HG02970 (cell line): ENCODE measurements at regions not wholly inside any gene's neighbourhood (a gene's known extent, or its start where the extent isn't known, plus 50 kb on each side); places are given as distances from the start of the nearest gene placed in this dataset.
"Not testable (repeated sequence)": the region's sequence is repeated elsewhere in the genome, so short reads cannot be mapped to it uniquely, and the experiment has no call there.

Source experiments
- ATAC-seq: cut with Tn5 transposase; IDR thresholded peaks from one replicate; pipeline ENCODE4 v1.9.1; 2021; ENCODE audit warnings: mild to moderate bottlenecking, moderate library complexity, moderate number of reproducible peaks; ENCODE audit not compliant: unreplicated experiment, low FRiP score

- ATAC-seq: no peak
These were observed 137.1 kb upstream of the SFSWAP start for GRCh38 chr12:131573631-131574394.

- no peak for ATAC-seq
These were observed 136.5 kb upstream of the SFSWAP start for GRCh38 chr12:131574395-131574771.

GRCh38 chr12:131575371-131575770 is 135.5 kb upstream of the SFSWAP start:
- ATAC-seq: no peak

GRCh38 chr12:131576734-131577133 is 134.2 kb upstream of the SFSWAP start:
- not testable (repeated sequence) for ATAC-seq

GRCh38 chr12:131577766-131578165 is 133.1 kb upstream of the SFSWAP start:
- no peak for ATAC-seq

- ATAC-seq: no peak
These were observed 131.9 kb upstream of the SFSWAP start for GRCh38 chr12:131578828-131579470.

- ATAC-seq: no peak
These were observed 127.7 kb upstream of the SFSWAP start for GRCh38 chr12:131583090-131583712.

GRCh38 chr12:131586269-131586668 is 124.6 kb upstream of the SFSWAP start:
- ATAC-seq: no peak

- no peak for ATAC-seq
These were observed 124.1 kb upstream of the SFSWAP start for GRCh38 chr12:131586761-131587160.

GRCh38 chr12:131587565-131587964 is 123.3 kb upstream of the SFSWAP start:
- no peak for ATAC-seq

GRCh38 chr12:131589221-131589897 is 121.5 kb upstream of the SFSWAP start:
- ATAC-seq: no peak

GRCh38 chr12:131589966-131590365 is 120.9 kb upstream of the SFSWAP start:
- ATAC-seq: no peak

GRCh38 chr12:131591136-131591535 is 119.8 kb upstream of the SFSWAP start:
- no peak for ATAC-seq

- no peak for ATAC-seq
These were observed 118.9 kb upstream of the SFSWAP start for GRCh38 chr12:131591714-131592709.

- ATAC-seq: no peak
These were observed 117.9 kb upstream of the SFSWAP start for GRCh38 chr12:131592972-131593371.

GRCh38 chr12:131593406-131593805 is 117.5 kb upstream of the SFSWAP start:
- ATAC-seq: no peak

- no peak for ATAC-seq
These were observed 114.8 kb upstream of the SFSWAP start for GRCh38 chr12:131596115-131596514.

GRCh38 chr12:131597333-131597732 is 113.6 kb upstream of the SFSWAP start:
- no peak for ATAC-seq

- ATAC-seq: no peak
These were observed 112.2 kb upstream of the SFSWAP start for GRCh38 chr12:131598717-131599116.
